Thyroid gland (tissue), 4 donors: ENCODE measurements at regions not wholly inside any gene's neighbourhood (a gene's known extent, or its start where the extent isn't known, plus 50 kb on each side); places are given as distances from the start of the nearest gene placed in this dataset.

ENCODE experiments used
- DNase-seq, 2 donors: peaks; one replicate each; pipeline ENCODE4 v3.0.0-alpha.2; 2019
- H3K27ac ChIP-seq, 3 donors: fragments of 200-600 bp; sonication (generic); 1 replicate in 2 of 3; 2 replicates in 1 of 3; pipeline ENCODE4 v1.5.1; 2016 to 2019; ENCODE audit warnings: mild to moderate bottlenecking in 1 of 3, moderate library complexity in 1 of 3
- H3K27me3 ChIP-seq: fragments of 200-600 bp; sonication (generic); one replicate; pipeline ENCODE4 v1.5.1; 2019
- H3K36me3 ChIP-seq, 2 donors: fragments of 200-600 bp; sonication (generic); one replicate each; pipeline ENCODE4 v1.5.1; 2016 to 2019
- H3K4me1 ChIP-seq, 2 donors: fragments of 200-600 bp; sonication (generic); one replicate each; pipeline ENCODE4 v1.5.1; 2017 to 2019
- H3K4me3 ChIP-seq, 3 donors: fragments of 200-600 bp; sonication (generic); replicated peaks in 1 of 3; 1 replicate in 2 of 3; 2 replicates in 1 of 3; pipeline ENCODE4 v1.5.1; 2016; ENCODE audit warnings: mild to moderate bottlenecking in 1 of 3
- H3K9me3 ChIP-seq: fragments of 200-600 bp; sonication (generic); one replicate; pipeline ENCODE4 v1.5.1; 2017
- POLR2A ChIP-seq, 2 donors: fragments of 450-650 bp; IDR thresholded peaks; one replicate each; pipeline ENCODE4 v1.6.1; 2017; ENCODE audit warnings: antibody characterized with exemption in 2 of 2, mild to moderate bottlenecking in 2 of 2, moderate library complexity in 1 of 2
- WGBS, 2 donors: methylation state at CpG; one replicate each; pipeline ENCODE4 v1.1.5; 2017; 5-methylcytosine and 5-hydroxymethylcytosine counted together
- intact Hi-C: fragments of 100-400 bp; cut with DNase I; formaldehyde crosslinking; loops from one replicate; pipeline ENCODE4 v1.15.1; 2023
- TF ChIP-seq, protein P1 (sequence below), 6 experiments: fragments of 200-600 bp in 3 of 6; fragments of 450-650 bp in 3 of 6; sonication (generic) in 3 of 6; IDR thresholded peaks; one replicate each; pipeline ENCODE4 v1.5.1; 2016 to 2019; ENCODE audit warnings: antibody characterized with exemption in 6 of 6, mild to moderate bottlenecking in 2 of 6, inconsistent platforms in 1 of 6, moderate library complexity in 1 of 6

DNA sequence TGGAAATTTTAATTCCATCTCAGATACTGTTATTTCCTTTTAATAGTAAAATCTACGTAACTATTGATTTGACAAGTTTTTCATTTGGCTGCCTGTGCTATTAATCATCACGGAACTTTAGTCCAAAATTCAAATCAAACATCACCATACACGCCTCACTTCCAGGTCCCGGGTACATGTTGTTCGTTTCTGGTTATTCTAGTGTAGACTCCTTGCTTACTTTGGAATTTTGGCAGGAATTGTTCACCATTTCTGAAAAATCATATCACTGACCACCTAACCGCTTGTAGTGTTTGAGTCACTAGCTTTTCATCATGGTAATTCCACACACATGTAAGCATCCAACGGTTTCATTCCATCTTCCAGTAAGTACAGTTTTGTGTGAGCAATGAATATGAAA lies 98.0 kb upstream of the NHSL1 start:
- Histone ChIP-seq H3K27ac (no peak overlapping the region), H3K4me3 (no peak overlapping the region), H3K9me3 (no peaks in the 10 kb centered on the region), H3K36me3 (no peaks in the 10 kb centered on the region), H3K4me1 (no peaks in the 10 kb centered on the region), H3K27me3 (no peaks in the 10 kb centered on the region)
- intact Hi-C loops: loop anchor here (10.0 kb wide), 1 partner anchor 483 kb away; no protein-coding TSS in a partner anchor
- TF ChIP-seq, protein P1, sequence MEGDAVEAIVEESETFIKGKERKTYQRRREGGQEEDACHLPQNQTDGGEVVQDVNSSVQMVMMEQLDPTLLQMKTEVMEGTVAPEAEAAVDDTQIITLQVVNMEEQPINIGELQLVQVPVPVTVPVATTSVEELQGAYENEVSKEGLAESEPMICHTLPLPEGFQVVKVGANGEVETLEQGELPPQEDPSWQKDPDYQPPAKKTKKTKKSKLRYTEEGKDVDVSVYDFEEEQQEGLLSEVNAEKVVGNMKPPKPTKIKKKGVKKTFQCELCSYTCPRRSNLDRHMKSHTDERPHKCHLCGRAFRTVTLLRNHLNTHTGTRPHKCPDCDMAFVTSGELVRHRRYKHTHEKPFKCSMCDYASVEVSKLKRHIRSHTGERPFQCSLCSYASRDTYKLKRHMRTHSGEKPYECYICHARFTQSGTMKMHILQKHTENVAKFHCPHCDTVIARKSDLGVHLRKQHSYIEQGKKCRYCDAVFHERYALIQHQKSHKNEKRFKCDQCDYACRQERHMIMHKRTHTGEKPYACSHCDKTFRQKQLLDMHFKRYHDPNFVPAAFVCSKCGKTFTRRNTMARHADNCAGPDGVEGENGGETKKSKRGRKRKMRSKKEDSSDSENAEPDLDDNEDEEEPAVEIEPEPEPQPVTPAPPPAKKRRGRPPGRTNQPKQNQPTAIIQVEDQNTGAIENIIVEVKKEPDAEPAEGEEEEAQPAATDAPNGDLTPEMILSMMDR (IDR thresholded peaks at IDR 0.05): no peak
- TF ChIP-seq POLR2A (IDR thresholded peaks at IDR 0.05): no peak
- no peak for DNase-seq
- 90 to 95% methylated on average over 7 of the region's 7 CpGs for WGBS, 2 donors

DNA sequence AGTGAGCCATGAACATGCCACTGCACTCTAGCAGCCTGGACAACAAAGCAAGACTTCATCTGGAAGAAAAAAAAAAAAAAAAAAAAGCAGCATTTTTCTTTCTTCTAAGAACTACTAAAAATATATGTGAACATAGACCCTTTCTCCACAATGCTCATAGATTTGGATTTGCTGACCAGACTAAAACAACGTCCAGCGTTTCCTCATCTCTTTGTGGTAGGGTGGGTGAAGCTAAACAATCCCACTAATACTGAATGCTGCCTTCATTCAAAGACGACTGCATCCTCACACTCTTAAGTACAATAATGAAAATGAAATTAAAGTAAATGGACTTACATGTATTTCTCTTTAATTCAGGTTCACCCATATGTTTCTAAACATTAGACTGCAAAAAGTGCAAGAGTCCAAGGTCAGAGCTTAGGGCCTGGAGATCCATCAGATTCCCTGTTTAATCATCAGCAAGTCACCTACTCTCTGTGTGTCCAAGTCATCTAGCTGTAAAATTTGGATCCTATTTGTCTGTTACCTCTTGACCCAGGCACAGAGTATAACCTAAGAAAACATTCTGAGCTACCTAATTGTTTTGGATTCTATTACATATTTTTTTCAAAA lies 99.4 kb upstream of the NHSL1 start:
- 89 to 93% methylated on average over 3 of the region's 3 CpGs for WGBS, 2 donors
- DNase-seq: no peak
- intact Hi-C loops: loop anchor here (10.0 kb wide), 1 partner anchor 484 kb away; no protein-coding TSS in a partner anchor
- no peaks in the 10 kb centered on the region for H3K4me1 ChIP-seq
- no peaks in the 10 kb centered on the region for H3K27me3 ChIP-seq
- no peak overlapping the region for H3K27ac ChIP-seq
- TF ChIP-seq, protein P1 (IDR thresholded peaks at IDR 0.05): no peak
- no peak for TF ChIP-seq POLR2A (IDR thresholded peaks at IDR 0.05)
- H3K4me3 ChIP-seq: no peak overlapping the region
- no peaks in the 10 kb centered on the region for H3K36me3 ChIP-seq
- H3K9me3 ChIP-seq: no peaks in the 10 kb centered on the region

DNA sequence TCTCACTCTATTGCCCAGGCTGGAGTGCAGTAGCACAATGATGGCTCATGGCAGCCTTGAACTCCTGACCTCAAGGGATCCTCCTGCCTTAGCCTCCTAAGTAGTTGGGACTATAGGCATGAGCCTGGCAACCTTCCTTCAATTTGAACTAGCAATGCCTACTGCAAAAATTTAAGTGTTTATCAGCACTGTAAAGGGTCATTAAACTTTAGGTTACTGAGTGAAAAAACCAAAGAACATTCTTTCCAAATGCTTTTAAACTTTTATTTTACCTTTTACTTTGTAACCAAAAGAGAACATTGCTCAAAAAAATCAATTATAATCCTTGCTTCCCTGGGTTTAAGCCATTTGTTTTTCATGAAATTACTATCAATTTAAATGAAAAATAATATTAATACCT lies 101.0 kb upstream of the NHSL1 start:
- Histone ChIP-seq H3K4me3 (no peak overlapping the region), H3K27me3 (no peaks in the 10 kb centered on the region), H3K27ac (no peak overlapping the region), H3K4me1 (no peaks in the 10 kb centered on the region), H3K36me3 (no peaks in the 10 kb centered on the region), H3K9me3 (no peaks in the 10 kb centered on the region)
- TF ChIP-seq, protein P1 (IDR thresholded peaks at IDR 0.05): no peak
- no peak for TF ChIP-seq POLR2A (IDR thresholded peaks at IDR 0.05)
- intact Hi-C loops: no loop called here
- DNase-seq: no peak

DNA sequence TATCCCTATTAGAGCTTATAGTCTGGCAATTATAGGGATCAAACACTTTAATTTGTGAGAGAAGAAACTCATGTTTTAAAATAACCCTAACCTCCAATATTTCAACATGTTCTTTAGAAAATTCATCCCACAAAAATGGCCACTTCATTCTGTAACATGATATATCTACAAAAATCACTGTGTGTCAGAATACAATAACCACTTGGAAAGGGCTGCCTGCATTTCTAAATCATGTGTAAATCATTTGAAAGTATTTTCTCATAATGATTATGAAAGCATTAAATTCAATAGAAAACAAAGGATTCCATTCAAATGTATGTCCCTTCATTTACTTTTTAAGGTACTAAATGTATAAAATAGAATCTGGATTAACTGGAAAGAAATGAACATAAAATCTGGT lies 101.4 kb upstream of the NHSL1 start:
- TF ChIP-seq, protein P1 (IDR thresholded peaks at IDR 0.05): no peak
- no peak for TF ChIP-seq POLR2A (IDR thresholded peaks at IDR 0.05)
- no peaks in the 10 kb centered on the region for H3K27me3 ChIP-seq
- DNase-seq: no peak
- no peaks in the 10 kb centered on the region for H3K9me3 ChIP-seq
- no peaks in the 10 kb centered on the region for H3K36me3 ChIP-seq
- intact Hi-C loops: no loop called here
- no peaks in the 10 kb centered on the region for H3K4me1 ChIP-seq
- no peak overlapping the region for H3K27ac ChIP-seq
- no peak overlapping the region for H3K4me3 ChIP-seq

DNA sequence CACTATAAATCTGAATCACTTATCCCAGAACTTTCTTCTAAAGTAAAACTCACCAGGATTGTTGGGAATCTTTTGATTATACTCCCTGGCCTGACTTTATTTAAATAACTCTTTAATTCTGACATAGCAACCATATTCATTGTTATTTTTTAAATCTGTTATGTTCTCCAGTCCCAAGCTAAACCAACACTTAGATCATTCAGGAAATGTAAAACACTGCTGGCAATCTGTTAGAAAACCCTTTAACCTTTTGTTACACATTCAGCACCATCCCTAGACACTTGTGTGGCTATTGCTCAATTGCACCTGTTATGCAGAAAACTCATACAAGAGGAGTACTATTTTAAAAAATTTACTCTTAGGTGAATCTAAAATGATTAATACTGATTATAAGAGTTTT lies 101.8 kb upstream of the NHSL1 start:
- TF ChIP-seq POLR2A (IDR thresholded peaks at IDR 0.05): no peak
- TF ChIP-seq, protein P1 (IDR thresholded peaks at IDR 0.05): no peak
- DNase-seq: no peak
- Histone ChIP-seq H3K4me1 (no peaks in the 10 kb centered on the region), H3K9me3 (no peaks in the 10 kb centered on the region), H3K36me3 (no peaks in the 10 kb centered on the region), H3K27me3 (no peaks in the 10 kb centered on the region), H3K27ac (no peak overlapping the region), H3K4me3 (no peak overlapping the region)
- intact Hi-C loops: no loop called here
